ENCODE measurements at regions not wholly inside any gene's neighbourhood (a gene's known extent, or its start where the extent isn't known, plus 50 kb on each side); places are given as distances from the start of the nearest gene placed in this dataset.

GRCh38 chr10:78254013-78254412 lies 220.3 kb downstream of the RPS24 start:
- Histone ChIP-seq H3K36me3 (ENCODE audit: insufficient read depth, low read length, poor library complexity, severe bottlenecking) (no peaks in the 10 kb centered on the region), H3K27me3 (replicated peaks; ENCODE audit: insufficient read depth, low read depth, low read length, poor library complexity) (no peaks in the 10 kb centered on the region), H3K4me3 (ENCODE audit: low read depth, low read length, poor library complexity, severe bottlenecking) (no peak overlapping the region), H3K9me3 (ENCODE audit: low read depth, low read length, poor library complexity, severe bottlenecking) (no peaks in the 10 kb centered on the region), H3K27ac (ENCODE audit: low read depth, low read length, poor library complexity, severe bottlenecking) (no peak overlapping the region), H3K4me1 (ENCODE audit: insufficient read depth, low read length, poor library complexity, severe bottlenecking) (no peaks in the 10 kb centered on the region)
- peak; percentile 33 for DNase-seq (ENCODE audit: low spot score)
- ChIA-PET CTCF (no interaction called here), POLR2A (ENCODE audit: low non-redundant PET) (no interaction called here)
- intact Hi-C loops (cut with micrococcal nuclease; ENCODE audit: unreplicated experiment), result no loop called here
- no TSS peak for BruUV-seq (replicated peaks)
- TF ChIP-seq CTCF (conservative IDR thresholded peaks at IDR 0.05; ENCODE audit: low read depth, low read length) (no peak), EZH2 (IDR thresholded peaks at IDR 0.05; ENCODE audit: borderline replicate concordance, low read depth, low read length, poor library complexity, severe bottlenecking) (no peak)

DNA sequence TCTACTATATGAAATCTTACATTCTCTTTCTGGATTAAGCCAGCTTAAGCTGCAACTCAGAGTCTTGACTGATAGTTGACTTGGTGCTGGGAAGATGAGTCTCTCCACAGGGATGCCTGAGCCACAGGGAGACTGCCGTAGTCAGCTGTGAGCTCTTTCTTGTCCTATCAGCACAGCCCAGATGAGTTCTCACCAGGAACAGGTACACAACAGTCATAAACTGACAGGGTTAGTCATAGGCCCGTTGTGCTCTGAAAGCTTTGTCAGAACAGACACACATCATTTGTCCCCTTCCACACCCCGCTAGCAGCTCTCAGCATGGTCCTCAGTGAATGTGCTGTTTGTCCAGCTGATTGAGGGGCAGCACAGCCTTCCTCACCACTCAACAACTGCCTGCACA lies 221.6 kb downstream of the RPS24 start:
- DNase-seq (ENCODE audit: low spot score), result no peak
- H3K36me3 ChIP-seq (ENCODE audit: insufficient read depth, low read length, poor library complexity, severe bottlenecking), result no peaks in the 10 kb centered on the region
- no peak overlapping the region for H3K27ac ChIP-seq (ENCODE audit: low read depth, low read length, poor library complexity, severe bottlenecking)
- TF ChIP-seq EZH2 (IDR thresholded peaks at IDR 0.05; ENCODE audit: borderline replicate concordance, low read depth, low read length, poor library complexity, severe bottlenecking), result no peak
- no peak for TF ChIP-seq CTCF (conservative IDR thresholded peaks at IDR 0.05; ENCODE audit: low read depth, low read length)
- H3K4me3 ChIP-seq (ENCODE audit: low read depth, low read length, poor library complexity, severe bottlenecking), result no peak overlapping the region
- H3K27me3 ChIP-seq (replicated peaks; ENCODE audit: insufficient read depth, low read depth, low read length, poor library complexity), result no peaks in the 10 kb centered on the region
- POLR2A ChIA-PET (ENCODE audit: low non-redundant PET), result no interaction called here
- BruUV-seq (replicated peaks), result no TSS peak
- CTCF ChIA-PET, result no interaction called here
- no peaks in the 10 kb centered on the region for H3K9me3 ChIP-seq (ENCODE audit: low read depth, low read length, poor library complexity, severe bottlenecking)
- intact Hi-C loops (cut with micrococcal nuclease; ENCODE audit: unreplicated experiment), result no loop called here
- H3K4me1 ChIP-seq (ENCODE audit: insufficient read depth, low read length, poor library complexity, severe bottlenecking), result no peaks in the 10 kb centered on the region

DNA sequence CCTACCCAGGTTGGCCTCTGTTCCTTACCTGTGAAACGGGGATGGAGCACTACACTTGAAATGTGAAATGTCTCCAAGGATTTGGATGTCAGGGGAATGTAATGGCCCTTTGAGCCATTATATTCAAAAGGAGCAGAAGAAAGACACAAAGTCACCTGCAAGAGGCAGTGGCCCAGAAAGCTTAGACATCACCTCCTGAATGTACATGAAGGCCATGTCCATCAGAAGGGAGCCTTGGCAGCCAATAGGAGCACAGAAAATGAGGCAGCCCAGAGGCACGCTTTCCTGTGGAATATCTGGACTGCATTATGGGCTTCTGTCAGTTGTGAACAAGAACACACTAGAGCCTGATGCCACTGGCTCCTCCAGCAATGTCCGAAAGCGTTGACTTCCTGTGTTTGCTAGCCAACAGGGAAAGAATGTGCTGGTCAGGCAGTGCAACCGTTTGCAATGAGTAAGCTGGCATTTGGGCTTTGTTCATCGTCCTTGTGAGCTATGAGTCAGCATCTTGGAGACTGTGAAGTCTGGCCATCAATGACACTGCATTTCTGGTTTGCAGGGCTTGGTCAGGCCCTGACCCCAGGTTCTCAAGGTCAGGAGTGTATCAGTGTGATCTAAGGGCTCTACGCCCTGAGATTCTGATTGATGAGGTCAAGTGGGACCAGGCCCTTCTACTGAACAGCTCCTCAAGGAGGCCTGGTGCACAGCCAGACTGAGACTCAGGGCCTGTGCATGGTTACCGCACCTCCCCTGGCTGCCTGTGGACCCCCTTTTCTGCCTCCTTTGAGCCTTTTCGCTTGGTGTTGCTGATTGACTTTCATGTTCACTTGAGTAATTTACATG lies 222.4 kb downstream of the RPS24 start:
- intact Hi-C loops (cut with micrococcal nuclease; ENCODE audit: unreplicated experiment), result no loop called here
- TF ChIP-seq EZH2 (IDR thresholded peaks at IDR 0.05; ENCODE audit: borderline replicate concordance, low read depth, low read length, poor library complexity, severe bottlenecking) (no peak), CTCF (conservative IDR thresholded peaks at IDR 0.05; ENCODE audit: low read depth, low read length) (no peak)

More for the DNA sequence above, 222.4 kb downstream of the RPS24 start:
- DNase-seq (ENCODE audit: low spot score), result no peak
- H3K27me3 ChIP-seq (replicated peaks; ENCODE audit: insufficient read depth, low read depth, low read length, poor library complexity), result no peaks in the 10 kb centered on the region
- ChIA-PET CTCF (no interaction called here), POLR2A (ENCODE audit: low non-redundant PET) (no interaction called here)
- H3K4me1 ChIP-seq (ENCODE audit: insufficient read depth, low read length, poor library complexity, severe bottlenecking), result no peaks in the 10 kb centered on the region
- no peaks in the 10 kb centered on the region for H3K36me3 ChIP-seq (ENCODE audit: insufficient read depth, low read length, poor library complexity, severe bottlenecking)
- no peaks in the 10 kb centered on the region for H3K9me3 ChIP-seq (ENCODE audit: low read depth, low read length, poor library complexity, severe bottlenecking)
- H3K4me3 ChIP-seq (ENCODE audit: low read depth, low read length, poor library complexity, severe bottlenecking), result no peak overlapping the region
- BruUV-seq (replicated peaks), result no TSS peak
- H3K27ac ChIP-seq (ENCODE audit: low read depth, low read length, poor library complexity, severe bottlenecking), result no peak overlapping the region
